GM21717 (cell line): ENCODE measurements at regions not wholly inside any gene's neighbourhood (a gene's known extent, or its start where the extent isn't known, plus 50 kb on each side); places are given as distances from the start of the nearest gene placed in this dataset.

ENCODE experiments used
- ATAC-seq: cut with Tn5 transposase; IDR thresholded peaks from one replicate; pipeline ENCODE4 v1.9.1; 2021; ENCODE audit warnings: mild to moderate bottlenecking, moderate library complexity; ENCODE audit not compliant: unreplicated experiment

DNA sequence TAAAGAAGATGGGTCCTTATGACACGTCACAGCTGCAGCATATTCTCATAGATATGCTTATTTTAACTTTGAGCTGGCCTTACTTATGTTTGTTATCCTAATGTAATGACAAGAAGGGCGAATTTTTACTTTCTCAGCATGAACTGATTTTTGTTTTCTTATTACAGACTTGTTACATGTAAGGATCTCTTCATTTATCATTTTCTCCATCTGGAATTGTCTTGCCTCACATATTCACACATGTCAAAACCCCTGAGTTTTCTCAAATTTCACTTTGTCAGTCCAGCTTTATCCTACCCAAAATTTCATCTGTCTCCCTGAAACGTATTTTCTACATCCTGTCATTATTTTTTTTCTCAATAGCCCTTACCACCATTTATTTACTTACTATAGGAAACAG is 1774.0 kb upstream of the PRR20A start:
- no peak for ATAC-seq

DNA sequence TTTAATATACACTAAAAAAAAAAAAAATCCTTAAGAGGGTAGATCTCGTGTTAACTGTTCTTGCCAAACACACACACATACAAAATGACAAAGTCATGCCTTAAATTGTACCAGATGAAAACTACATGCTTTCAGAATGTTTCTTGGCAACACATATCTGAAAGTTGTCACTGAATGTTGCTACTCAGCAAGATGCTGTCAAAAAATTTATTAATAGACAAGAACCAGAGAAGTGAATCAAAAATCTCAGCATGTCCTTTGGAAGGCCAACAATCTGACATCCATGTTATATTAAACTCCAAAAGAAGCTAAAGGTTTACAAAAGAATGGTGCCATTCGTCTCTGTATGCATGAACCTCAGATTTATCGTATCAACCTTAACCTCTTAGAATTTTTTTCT is 1746.2 kb upstream of the PRR20A start:
- no peak for ATAC-seq

DNA sequence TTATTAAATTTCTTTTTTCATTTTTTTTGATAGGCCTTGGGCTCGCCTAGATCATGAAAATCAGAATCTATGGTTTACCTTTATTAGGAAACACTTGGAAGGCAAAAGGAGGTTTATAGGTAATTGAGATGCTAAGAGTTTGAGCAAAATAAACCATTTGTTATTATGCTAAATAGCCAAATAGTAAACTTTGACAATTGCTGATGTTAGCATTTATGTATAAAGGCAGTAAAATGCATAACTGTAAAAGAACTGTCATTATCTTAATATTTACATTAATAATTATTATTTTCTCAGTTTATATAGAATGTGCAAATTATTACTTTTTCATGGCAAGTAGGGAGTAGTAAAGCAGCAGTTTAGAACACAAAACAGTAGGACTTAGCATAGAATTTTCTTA is 1737.8 kb upstream of the PRR20A start:
- ATAC-seq = no peak

DNA sequence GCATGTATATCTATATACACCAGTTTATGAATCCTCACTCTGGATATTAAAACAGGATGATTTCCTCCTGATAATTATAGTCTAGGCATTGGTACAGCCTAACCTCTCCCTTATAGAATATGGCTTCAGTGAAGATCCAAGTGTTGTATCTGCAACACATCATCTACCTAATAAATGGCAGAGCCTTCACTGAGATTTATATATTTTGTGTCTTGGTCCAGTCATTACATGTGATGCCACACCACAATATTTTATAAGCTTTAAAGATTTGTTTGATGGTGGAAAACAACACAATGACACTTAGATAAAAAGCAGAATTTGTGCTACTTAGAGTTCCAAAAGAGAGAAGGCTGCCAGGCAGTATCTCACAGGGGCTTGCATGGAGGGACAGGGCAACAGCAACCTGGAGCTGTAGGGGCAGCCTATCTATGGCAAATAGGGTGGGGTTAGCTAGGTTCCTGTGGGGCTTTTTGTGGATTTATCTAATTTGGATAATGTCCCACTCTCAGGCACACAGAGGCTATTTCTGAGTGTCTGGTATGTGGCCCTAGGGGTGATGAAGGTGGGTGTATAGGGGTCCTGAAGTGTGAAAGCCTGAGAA is 1736.7 kb upstream of the PRR20A start:
- no peak for ATAC-seq

DNA sequence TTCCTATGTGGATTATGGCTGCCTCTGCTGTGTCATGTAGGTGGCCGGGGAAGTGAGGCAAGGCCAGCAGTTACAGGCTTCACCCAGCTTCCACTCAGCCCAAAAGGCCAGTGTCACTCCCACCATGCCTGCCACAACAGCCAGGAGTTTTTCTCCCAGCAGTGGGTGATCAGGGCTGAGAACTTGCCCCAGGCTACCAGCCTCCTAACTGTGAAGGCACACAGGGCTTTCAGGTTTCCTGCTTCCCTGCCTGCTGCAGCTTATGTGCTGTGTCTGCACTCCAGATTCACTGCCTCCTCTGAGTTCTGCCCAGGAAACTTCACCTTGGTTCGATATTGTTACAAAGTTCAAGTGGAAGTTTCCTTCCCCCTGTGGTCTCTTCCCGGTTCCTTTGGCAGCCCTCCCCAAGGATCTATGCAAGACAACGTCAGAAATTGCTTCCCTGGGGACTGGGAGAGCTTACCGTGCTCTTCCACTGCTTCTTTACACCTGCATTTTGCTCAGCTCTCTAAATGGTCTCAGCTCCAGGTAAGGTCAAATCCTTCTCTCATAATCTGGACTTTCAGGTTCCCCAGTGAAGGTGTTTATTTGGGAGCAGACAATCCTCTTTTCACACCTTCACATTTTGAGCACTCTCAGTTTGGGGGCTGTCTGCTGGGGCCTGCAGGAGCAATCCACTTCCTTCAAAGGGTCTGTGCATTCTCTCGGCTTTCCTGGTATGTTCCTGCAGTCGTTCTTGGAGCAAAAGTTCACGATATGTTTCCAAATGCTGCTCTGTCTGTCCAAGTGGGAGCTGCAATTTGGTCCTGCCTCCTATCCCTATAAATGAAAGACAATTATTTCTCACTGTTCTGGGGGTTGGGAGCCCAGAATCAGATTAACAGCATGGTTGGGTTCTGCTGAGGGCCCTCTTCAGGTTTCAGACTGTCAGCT is 1730.1 kb upstream of the PRR20A start:
- ATAC-seq = no peak

DNA sequence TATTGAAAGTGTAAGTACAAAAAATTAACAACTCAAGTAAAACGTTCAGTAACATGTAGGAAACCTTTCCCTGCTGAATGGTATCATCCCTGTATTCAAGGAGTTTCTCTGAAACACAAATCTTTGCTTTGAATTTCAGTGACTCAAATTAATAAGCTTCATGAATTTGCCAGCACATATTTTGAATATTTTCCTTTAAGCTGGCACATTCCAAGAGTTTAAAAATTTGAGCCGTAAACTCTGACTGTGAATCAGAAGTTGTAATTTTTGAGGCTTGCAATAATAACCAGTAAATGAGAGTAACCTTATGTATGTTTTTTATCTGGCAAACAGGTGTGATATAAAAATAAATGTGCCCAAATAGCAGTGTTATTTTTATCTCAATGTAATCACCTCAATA is 1722.6 kb upstream of the PRR20A start:
- no peak for ATAC-seq

DNA sequence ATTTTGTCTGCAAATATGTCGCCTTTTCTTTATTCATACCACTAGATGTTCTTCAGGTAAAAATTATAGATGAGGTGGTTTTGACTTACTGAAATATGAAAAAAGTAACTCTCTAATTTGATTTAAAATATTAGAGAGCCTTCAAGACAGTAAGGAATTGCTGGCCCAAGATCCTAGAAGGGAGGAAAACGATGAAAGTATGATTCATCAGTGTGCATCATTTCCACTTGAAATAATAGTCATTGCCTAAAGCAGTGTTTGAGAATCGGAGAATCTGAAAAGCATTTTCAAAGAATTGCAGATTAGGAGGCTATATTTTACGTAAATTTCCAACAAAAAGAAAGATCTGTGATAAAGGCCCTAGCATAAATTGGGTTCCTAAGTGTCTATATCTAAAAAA is 1707.9 kb upstream of the PRR20A start:
- no peak for ATAC-seq

DNA sequence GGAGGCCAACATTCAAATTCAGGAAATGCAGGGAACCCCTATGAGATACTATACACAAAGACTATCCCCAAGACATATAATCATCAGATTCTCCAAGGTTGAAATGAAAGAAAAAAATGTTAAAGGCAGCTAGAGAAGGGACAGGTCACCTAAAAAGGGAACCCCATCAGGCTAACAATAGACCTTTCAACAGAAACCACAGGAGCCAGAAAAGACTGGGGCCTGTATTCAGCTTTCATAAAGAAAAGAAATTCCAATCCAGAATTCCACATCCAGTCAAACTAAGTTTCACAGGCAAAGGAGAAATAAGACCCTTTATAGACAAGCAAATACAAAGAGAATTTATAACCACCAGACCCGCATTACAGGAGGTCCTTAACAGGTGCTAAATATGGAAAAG is 1703.6 kb upstream of the PRR20A start:
- no peak for ATAC-seq

DNA sequence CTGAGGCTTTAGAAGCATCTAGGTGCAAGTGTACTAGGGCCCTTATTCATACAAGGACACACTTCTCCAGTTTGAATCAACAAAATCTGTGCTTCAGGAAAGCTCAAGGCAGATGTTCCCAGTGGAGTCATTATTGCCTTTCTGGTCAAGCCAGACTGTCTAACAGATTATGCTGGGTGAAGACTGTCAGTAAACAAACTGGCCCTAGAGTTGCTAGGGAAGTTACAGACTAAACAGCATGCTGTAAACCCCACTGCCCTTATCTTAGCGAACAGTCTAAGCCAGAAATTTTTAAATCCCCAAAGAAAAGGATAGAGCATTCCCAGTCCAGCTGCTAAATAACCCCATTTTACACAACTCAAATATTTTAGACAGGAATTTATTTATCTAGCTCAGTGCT is 1701.3 kb upstream of the PRR20A start:
- no peak for ATAC-seq

DNA sequence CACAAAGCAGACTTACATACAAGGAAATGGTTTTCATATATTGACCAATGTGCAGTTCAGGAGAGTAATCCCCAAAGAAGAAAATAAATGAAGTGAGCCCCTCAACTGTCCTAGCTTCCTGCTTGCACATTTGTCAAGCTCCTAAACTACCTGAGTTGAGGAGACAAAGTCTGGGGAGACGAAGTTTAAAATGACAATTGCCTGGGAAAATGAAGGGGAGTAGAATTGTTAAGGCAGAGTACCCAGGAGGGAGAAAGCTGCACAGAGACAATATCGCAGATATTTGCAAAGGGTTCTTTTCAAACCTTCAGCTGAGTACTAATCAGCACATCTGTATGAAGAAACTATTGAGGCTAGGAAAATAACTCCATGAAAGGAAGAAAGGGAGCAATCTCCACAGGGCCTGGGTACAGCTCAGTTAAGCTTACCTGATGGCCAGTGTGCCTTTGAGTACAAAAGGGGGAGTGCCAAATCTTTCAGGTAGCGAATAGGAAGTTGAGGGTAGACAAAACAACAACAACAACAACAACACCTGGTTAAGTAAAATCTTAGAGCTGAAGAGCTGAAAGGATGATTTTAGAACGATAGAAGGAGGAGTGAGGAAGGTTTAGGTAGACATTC is 1700.1 kb upstream of the PRR20A start:
- no peak for ATAC-seq

DNA sequence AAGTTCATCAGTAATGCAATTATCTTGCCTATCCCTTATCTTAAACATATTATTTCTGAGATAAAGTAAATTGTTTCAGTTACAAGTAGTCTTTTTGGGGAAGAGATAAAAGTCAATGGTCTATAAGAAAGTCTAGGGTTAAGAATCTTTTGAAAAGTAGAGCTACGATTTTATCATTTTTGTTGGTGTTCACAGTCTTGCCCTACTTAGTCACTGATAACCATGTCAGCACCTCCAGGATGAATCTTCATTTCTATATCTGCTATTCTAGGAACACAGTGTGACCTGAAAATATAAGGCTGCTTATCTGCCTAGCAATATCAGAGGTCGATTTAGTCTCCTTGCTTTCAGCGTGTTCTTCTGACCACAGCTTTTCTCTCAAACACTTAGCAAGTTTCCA is 1676.5 kb upstream of the PRR20A start:
- ATAC-seq = no peak

DNA sequence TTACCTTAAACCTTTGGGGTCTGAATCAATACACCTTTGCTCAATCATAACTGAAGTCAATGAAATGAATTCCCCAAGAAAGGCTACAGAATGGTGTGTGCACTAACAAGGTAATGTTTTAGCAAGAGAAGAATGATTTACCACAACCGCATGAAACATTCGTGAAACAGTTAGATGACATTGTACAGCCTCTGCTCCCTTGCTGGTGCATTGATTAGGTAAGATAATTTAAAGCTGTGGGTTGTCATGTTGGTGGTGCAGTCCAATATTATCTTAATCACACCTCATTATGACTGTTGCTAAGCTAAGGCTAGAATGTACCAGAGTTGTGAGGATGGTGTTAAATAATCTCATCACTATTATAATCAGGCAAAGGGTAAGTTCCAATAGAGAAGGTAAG is 1673.2 kb upstream of the PRR20A start:
- ATAC-seq = no peak

DNA sequence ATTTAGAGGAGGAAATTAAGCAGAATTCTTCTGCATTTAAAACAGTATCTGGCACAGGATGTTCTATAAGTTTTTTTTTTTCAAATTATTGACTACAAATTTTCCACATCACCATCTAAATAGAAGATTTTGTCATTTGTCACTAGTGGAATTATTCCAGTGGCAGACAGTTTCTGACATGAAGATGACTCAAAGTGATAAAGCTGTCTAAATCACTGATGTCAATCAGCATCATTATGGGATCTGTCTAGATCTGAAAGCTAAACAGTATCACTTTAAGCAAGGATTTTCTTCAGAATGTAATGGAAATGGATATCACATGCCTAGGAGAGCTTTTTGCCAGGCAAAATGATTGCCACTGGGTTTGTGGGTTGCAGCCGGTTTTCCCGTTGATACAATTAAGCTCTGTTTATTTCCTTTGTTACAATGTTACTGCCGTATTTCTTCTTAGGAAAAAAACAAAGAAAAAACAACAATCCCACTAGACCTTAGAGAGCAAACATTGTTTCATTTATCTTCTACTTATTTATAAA is 1657.0 kb upstream of the PRR20A start:
- ATAC-seq = no peak

DNA sequence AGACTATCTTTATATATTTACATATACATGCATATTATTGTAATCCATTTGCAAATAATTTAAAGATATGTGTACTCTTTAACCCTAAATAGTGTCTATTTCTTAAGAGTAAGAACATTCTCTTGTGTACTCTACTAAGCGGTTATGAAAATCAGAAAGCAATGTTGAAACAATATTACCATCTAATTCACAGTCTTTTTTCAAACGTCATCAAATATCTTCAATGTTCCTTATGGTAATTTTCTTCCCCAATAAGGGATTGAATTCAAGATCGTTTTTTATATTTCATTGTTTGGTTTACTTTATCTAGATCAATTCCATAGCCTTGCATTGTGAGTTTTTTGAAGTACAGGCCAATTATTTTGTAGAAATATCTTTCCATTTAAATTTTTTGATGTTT is 1647.4 kb upstream of the PRR20A start:
- no peak for ATAC-seq

DNA sequence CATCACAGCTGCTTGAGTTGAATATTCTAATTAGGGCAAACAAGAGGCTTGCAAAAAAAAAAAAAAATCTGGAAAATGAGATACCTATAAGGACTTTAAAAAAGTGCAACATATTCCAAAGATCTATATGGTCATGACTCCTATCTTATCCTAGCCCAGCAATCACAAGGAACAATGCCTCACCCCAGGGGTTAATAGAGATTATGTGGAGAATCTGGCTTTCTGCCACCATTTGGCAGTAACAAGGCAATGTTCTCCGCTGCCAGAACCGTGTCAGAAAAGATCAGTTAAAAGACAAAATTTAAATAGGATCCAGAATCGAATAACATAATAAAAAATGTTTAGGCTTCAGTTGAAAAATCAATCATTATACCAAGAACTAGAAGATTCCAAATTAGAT is 1643.2 kb upstream of the PRR20A start:
- no peak for ATAC-seq

DNA sequence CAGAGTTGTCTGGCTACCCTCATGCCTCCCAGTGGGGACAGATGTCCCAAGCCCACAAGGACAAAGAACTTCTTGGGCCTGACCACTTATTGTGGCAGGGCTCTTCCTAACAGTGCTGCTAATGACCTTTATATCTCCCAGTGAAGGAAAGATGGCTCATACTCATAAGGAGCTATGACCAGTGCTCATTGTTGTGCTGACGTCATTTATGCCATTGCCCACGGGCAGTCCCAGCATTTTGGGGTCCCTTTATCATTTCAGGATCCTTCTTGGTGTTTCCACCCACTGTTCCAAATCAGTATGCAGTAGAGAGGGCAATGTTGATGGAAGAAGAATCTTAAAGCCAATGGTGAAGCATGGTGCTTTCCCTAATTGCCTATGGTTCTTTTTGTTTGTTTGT is 1640.0 kb upstream of the PRR20A start:
- ATAC-seq = no peak

DNA sequence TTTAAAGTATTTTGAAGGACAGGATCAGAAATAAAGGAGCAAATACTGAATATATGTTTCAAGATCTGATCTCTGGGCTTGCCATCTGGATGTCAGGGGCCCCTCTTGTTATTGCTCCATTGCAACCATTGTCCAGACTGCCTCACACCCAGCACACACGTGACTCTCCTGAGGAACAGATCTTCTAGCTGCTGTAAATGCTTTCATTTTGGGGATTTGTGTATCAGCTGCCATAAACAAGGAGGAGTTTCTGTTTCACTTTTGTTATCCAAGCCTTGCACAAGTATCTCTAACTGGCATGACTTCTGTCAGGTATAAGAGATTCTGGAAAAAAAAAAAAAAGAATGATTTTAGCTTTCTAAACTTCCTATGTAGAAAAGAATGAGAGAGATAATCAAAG is 1624.1 kb upstream of the PRR20A start:
- no peak for ATAC-seq

DNA sequence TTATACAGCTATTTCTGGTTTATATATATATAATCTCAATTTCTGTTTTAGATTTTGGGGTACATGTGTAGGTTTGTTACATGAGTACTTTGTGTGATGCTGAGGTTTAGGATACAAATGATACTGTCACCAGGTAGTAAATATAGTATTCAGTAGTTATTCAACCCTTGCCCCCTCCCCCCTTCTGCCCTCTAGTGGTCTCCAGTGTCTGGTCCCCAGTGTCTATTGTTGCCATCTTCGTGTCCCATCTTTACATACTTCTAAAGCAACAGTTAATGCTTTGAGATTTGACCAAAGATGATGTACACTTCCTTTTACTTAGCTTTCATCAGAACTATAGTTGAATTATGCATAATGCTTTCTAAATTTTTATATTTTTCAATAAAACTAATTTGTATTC is 1623.4 kb upstream of the PRR20A start:
- ATAC-seq = no peak

DNA sequence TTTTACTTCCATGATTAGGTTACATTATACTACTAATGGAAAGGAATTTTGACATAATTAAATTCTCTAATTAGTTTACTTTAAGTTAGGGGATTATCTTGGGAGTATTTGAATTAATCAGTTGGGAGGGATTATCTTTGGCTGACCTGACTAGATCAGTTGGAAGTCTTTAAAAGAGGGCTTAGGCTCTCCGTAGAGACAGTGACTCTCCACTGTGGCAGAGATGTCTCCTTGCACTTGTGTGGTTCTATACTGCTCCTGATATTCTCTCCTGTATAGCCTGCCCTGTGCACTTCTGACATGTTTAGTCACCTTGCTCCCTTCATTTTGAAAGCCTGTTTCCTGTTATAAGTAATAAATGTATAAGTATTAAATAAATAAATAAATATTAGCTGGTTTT is 1612.3 kb upstream of the PRR20A start:
- ATAC-seq = no peak

DNA sequence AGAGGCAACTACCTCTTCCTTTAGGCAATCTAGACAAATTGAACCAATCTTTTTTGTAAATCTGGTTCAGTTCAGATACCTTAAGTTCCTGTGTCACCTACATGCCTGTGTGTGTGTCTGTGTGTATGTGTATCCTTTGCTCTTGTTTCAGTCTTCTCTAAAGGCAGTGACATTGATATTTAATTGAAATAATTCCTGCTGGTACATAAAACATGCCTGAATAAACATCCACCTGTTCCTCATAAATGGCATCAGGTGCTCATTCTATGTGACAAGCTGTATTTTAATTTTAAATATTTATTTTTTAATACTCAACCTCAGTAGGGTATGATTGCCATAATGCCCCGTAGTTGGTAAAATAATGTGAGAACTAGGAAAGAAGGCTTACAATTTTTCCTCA is 1606.4 kb upstream of the PRR20A start:
- ATAC-seq = no peak

DNA sequence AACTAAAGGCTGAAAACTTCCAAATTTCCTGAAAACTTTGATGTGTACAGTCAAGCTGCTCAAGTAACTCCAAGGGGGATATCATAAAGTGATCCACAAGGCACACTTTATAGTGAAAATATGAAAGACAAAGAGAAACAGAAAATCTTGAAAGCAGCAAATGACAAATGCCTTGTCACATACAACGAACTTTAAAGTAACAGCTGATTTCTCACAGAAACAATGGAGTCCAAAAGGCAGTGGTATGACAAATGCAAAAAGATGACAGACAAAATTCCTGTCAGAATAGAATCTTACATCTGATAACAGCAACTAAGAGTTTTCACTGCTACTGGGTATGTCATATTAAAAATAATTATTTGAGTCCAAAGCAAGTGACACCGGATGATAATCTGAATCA is 1602.3 kb upstream of the PRR20A start:
- no peak for ATAC-seq

DNA sequence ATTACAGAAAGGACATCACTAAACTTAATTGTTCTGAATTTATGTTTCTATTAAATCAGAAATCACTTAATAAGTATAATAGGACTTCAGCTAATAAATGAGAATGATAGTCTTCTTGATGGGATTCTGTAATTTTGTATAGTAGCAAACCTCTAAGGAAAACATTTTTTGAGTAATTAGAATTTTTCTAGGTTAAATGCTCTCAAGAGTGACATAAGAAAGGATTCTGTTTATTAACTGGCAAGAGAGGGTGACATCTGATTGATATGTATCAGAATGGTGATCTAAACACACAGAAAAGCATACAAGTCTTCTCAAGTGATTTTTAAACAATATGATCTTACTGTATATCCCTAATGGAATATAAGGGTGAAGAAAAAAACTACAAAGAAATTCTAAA is 1597.7 kb upstream of the PRR20A start:
- no peak for ATAC-seq
